Ovary (tissue), 7 donors: ENCODE measurements at regions not wholly inside any gene's neighbourhood (a gene's known extent, or its start where the extent isn't known, plus 50 kb on each side); places are given as distances from the start of the nearest gene placed in this dataset.
"Not testable (repeated sequence)": the region's sequence is repeated elsewhere in the genome, so short reads cannot be mapped to it uniquely, and the experiment has no call there.

ENCODE experiments used
- DNase-seq, 5 donors: peaks; one replicate each; pipeline ENCODE4 v3.0.0-alpha.2; 2019 to 2020
- H3K27ac ChIP-seq, 2 donors: fragments of 200-600 bp; one replicate each; pipeline versions ENCODE4 v1.5.1 to v1.8.0; 2019 to 2022
- H3K27me3 ChIP-seq: fragments of 200-600 bp; one replicate; pipeline ENCODE4 v1.8.0; 2022
- H3K36me3 ChIP-seq: fragments of 200-600 bp; sonication (generic); one replicate; pipeline ENCODE4 v1.5.1; 2019
- H3K4me1 ChIP-seq: one replicate; pipeline ENCODE4 v1.8.1; 2013; ENCODE audit warnings: mild to moderate bottlenecking, moderate library complexity; ENCODE audit not compliant: insufficient read depth
- H3K4me3 ChIP-seq: fragments of 200-600 bp; sonication (generic); one replicate; pipeline ENCODE4 v1.5.1; 2017
- H3K9me3 ChIP-seq, 2 donors: fragments of 200-600 bp in 1 of 2; sonication (generic) in 1 of 2; one replicate each; pipeline versions ENCODE4 v1.5.1 to v1.8.1; 2013 to 2019; ENCODE audit warnings: mild to moderate bottlenecking in 1 of 2, moderate library complexity in 1 of 2
- EP300 ChIP-seq: sonication (generic); formaldehyde crosslinking; IDR thresholded peaks from one replicate; pipeline ENCODE4 v1.6.1; 2017; ENCODE audit warnings: antibody characterized with exemption
- POLR2A ChIP-seq: fragments of 450-650 bp; IDR thresholded peaks from one replicate; pipeline ENCODE4 v1.6.1; 2017; ENCODE audit warnings: antibody characterized with exemption, mild to moderate bottlenecking, moderate library complexity
- WGBS, 3 donors: extraction: QIAGEN DNeasy Blood & Tissue Kit in 1 of 3; methylation state at CpG; one replicate each; pipeline versions ENCODE4 v1.1.5 to v1.1.7; 2013 to 2017; 5-methylcytosine and 5-hydroxymethylcytosine counted together
- intact Hi-C, 4 donors: fragments of 100-400 bp; cut with DNase I; formaldehyde crosslinking; loops; one replicate each; pipeline versions ENCODE4 v1.11.0 to v1.15.1; 2022 to 2023
- TF ChIP-seq, protein P1 (sequence below), 3 donors: fragments of 450-650 bp in 2 of 3; fragments of 200-600 bp in 1 of 3; IDR thresholded peaks; one replicate each; pipeline versions ENCODE4 v1.5.1 to v1.8.0; 2016 to 2022; ENCODE audit warnings: antibody characterized with exemption in 3 of 3, mild to moderate bottlenecking in 1 of 3
- donor health status: DM: no; HTN: no; CAD: no; lungs with moderate emphysema.
- donor health status: DM: no; HTN: no; CAD: no.
- donor health status: Bipolar disorder and iron deficiency.
- donor health status: DM: no; HTN: no; CAD: no.
- donor health status: DM: yes; HTN: yes; CAD: no.

DNA sequence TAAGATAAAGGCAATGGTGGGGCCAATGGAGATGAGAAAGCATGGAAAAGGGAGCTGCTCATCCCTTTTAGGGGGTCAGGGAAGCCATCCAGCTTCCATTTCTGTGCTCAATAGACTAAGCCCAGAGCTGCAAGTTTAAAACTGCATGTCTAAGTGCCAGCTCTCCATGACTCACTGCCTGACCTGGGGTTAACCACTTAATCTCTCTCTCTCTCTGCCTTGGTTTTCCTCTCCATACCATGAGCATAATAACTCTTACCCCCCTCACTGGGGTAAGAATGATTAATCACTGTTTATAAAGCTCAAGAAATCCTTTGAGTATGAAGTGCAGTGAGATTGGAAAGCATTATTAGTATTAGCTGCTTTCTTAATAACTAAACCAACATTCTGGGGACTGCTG, 1382.4 kb upstream of the WWC1 start:
- intact Hi-C loops = no loop called here
- no peak for DNase-seq

DNA sequence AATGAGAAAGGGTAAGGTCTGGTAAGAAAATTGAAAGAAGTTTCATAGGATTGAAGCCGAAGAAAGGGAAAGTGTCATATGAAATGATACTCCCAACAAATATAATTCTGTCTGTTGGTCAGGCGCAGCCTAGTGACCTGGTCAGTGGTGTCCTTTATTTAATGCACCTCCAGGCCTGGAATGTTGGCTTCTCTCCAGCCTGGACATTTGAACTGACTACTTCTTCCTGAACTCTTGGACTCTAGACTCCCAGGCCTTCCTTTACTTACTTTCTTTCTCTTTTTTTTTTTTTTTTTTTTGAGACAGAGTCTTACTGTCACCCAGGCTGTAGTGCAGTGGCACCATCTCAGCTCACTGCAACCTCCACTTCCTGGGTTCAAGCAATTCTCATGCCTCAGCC, 1381.5 kb upstream of the WWC1 start:
- intact Hi-C loops = no loop called here
- WGBS, 3 donors = 86 to 96% (median 92%) methylated on average over 2 of the region's 2 CpGs
- H3K4me1 ChIP-seq = no peaks in the 10 kb centered on the region
- H3K27me3 ChIP-seq = no peaks in the 10 kb centered on the region
- TF ChIP-seq POLR2A (no peak), EP300 (no peak)
- TF ChIP-seq, protein P1, sequence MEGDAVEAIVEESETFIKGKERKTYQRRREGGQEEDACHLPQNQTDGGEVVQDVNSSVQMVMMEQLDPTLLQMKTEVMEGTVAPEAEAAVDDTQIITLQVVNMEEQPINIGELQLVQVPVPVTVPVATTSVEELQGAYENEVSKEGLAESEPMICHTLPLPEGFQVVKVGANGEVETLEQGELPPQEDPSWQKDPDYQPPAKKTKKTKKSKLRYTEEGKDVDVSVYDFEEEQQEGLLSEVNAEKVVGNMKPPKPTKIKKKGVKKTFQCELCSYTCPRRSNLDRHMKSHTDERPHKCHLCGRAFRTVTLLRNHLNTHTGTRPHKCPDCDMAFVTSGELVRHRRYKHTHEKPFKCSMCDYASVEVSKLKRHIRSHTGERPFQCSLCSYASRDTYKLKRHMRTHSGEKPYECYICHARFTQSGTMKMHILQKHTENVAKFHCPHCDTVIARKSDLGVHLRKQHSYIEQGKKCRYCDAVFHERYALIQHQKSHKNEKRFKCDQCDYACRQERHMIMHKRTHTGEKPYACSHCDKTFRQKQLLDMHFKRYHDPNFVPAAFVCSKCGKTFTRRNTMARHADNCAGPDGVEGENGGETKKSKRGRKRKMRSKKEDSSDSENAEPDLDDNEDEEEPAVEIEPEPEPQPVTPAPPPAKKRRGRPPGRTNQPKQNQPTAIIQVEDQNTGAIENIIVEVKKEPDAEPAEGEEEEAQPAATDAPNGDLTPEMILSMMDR (IDR thresholded peaks at IDR 0.05) = no peak
- H3K27ac ChIP-seq = no peak overlapping the region
- no peak overlapping the region for H3K4me3 ChIP-seq
- no peak for DNase-seq
- H3K36me3 ChIP-seq = no peaks in the 10 kb centered on the region
- H3K9me3 ChIP-seq = no peaks in the 10 kb centered on the region

More for the DNA sequence above, 1382.4 kb upstream of the WWC1 start:
- H3K27me3 ChIP-seq = no peaks in the 10 kb centered on the region
- no peak overlapping the region for H3K4me3 ChIP-seq
- no peaks in the 10 kb centered on the region for H3K36me3 ChIP-seq
- no peak overlapping the region for H3K27ac ChIP-seq
- H3K9me3 ChIP-seq = no peaks in the 10 kb centered on the region
- no peaks in the 10 kb centered on the region for H3K4me1 ChIP-seq
- TF ChIP-seq, protein P1 (IDR thresholded peaks at IDR 0.05) = no peak
- TF ChIP-seq EP300 (no peak), POLR2A (no peak)

DNA sequence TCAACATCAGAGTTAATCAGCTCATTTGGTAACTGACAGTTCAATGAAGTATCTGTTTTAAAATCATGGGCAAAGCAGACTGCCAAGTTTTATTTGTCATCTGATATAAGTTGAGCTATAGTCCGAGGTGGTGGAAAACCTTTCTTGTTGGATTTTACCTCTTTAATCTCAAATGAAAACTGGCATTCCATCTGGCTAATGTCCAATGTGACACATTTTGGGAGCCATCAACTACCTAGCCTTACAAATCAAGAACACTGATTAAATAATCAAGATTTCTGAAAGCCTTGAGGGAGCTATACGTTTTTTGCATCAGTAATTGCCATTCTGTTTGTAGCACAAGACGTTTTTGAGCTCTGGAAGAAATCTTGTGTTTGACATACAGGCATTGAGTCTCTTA, 1380.5 kb upstream of the WWC1 start:
- 42 to 62% (median 44%) methylated on average over 3 of the region's 3 CpGs for WGBS, 3 donors

DNA sequence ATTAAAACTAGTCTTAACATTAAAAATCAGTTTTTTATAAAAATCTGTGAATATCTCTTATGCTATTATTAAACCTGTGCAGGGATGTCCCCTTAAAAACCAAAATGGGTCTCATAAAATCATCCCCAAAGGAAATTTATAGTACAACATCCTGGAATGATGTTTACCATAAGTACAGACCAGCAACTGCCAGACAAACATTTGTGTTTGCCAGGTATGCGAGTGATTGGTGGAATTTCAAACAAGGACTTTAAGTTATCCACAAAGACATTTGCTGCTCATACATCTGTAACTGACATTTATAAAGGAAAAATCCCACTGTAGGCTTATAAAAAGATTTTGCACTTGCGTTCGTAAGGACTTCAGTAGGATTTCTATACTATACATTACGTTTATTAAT, 1375.4 kb upstream of the WWC1 start:
- 79 to 91% (median 84%) methylated on average over 4 of the region's 4 CpGs for WGBS, 3 donors
- no peak overlapping the region for H3K4me3 ChIP-seq
- H3K36me3 ChIP-seq = no peaks in the 10 kb centered on the region
- no peaks in the 10 kb centered on the region for H3K9me3 ChIP-seq
- no peak overlapping the region for H3K27ac ChIP-seq
- no peak for TF ChIP-seq POLR2A
- no peak for TF ChIP-seq EP300
- TF ChIP-seq, protein P1 (IDR thresholded peaks at IDR 0.05) = no peak
- intact Hi-C loops = no loop called here
- H3K27me3 ChIP-seq = no peaks in the 10 kb centered on the region
- DNase-seq = no peak
- no peaks in the 10 kb centered on the region for H3K4me1 ChIP-seq

More for the DNA sequence above, 1380.5 kb upstream of the WWC1 start:
- no peaks in the 10 kb centered on the region for H3K4me1 ChIP-seq
- TF ChIP-seq EP300 = no peak
- TF ChIP-seq, protein P1 (IDR thresholded peaks at IDR 0.05) = no peak
- no peak for TF ChIP-seq POLR2A
- DNase-seq = no peak
- H3K9me3 ChIP-seq = no peaks in the 10 kb centered on the region
- no peaks in the 10 kb centered on the region for H3K27me3 ChIP-seq
- H3K36me3 ChIP-seq = no peaks in the 10 kb centered on the region
- no peak overlapping the region for H3K4me3 ChIP-seq
- no peak overlapping the region for H3K27ac ChIP-seq
- intact Hi-C loops = no loop called here

DNA sequence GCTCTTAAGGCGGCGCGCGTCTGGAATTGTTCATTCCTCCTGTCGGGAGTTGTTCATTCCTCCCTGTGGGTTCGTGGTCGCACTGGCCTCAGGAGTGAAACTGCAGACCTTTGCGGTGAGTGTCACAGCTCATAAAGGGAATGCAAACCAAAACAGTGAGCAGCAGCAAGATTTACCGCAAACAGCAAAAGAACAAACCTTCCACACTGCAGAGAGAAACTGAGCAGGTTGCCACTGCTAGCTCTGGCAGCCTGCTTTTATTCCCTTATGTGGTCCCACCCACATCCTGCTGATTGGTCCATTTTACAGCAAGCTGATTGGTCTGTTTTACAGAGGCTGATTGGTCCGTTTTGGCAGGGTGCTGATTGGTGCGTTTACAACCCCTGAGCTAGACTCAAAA, 1365.3 kb upstream of the WWC1 start:
- WGBS, 3 donors = 87 to 93% (median 93%) methylated on average over 11 of the region's 11 CpGs

DNA sequence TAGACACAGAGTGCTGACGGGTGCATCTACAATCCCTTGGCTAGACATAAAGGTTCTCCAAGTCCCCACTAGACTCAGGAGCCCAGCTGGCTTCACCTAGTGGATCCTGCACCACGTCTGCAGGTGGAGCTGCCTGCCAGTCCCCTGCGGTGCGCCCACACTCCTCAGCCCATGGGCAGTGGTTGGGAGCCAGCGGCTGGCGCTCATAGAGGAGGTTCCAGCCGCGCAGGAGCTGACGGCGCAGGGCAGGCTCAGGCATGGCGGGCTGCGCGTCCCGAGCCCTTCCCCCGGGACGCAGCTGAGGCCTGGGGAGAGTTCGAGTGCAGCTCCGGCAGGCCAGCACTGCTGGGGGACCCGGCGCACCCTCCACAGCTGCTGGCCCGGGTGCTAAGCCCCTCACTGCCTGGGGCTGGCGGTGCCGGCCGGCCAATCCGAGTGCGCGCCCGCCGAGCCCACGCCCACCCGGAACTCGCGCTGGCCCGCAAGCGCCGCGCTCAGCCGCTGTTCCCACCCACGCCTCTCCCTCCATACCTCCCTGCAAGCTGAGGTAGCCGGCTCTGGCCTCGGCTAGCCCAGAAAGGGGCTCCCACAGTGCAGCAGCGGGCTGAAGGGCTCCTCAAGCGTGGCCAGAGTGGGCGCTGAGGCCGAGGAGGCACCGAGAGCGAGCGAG, 1364.5 kb upstream of the WWC1 start:
- intact Hi-C loops = not testable (repeated sequence)

More for the DNA sequence above, 1365.3 kb upstream of the WWC1 start:
- Histone ChIP-seq H3K36me3 (no peaks in the 10 kb centered on the region), H3K27ac (no peak overlapping the region), H3K9me3 (no peaks in the 10 kb centered on the region), H3K4me3 (no peak overlapping the region), H3K4me1 (no peaks in the 10 kb centered on the region), H3K27me3 (no peaks in the 10 kb centered on the region)
- DNase-seq = no peak
- TF ChIP-seq, protein P1 (IDR thresholded peaks at IDR 0.05) = no peak
- TF ChIP-seq POLR2A = no peak
- intact Hi-C loops = no loop called here

More for the DNA sequence above, 1364.5 kb upstream of the WWC1 start:
- H3K4me1 ChIP-seq, DNase-seq, H3K36me3 ChIP-seq, H3K9me3 ChIP-seq, H3K27ac ChIP-seq, H3K4me3 ChIP-seq, H3K27me3 ChIP-seq: not testable (repeated sequence)
- 94 to 97% (median 94%) methylated on average over 47 to 48 of the region's 48 CpGs for WGBS, 3 donors
